IMR-90 (cell line): ENCODE measurements at regions not wholly inside any gene's neighbourhood (a gene's known extent, or its start where the extent isn't known, plus 50 kb on each side); places are given as distances from the start of the nearest gene placed in this dataset.

ENCODE experiments used
- ATAC-seq: fragments of 200-7000 bp; cut with Tn5 transposase; 2 replicates; pipeline ENCODE4 v1.9.1; 2020; ENCODE audit warnings: low read depth, mild to moderate bottlenecking, moderate library complexity
- BruUV-seq: library from RNA; stranded (reverse); fragments of 400-500 nt; replicated peaks from 2 replicates; lab custom pipeline; 2021; lab: Mats Ljungman, UMichigan
- CTCF ChIA-PET: fragments of 300-600 bp; formaldehyde crosslinking; extraction: SDS; loops from one replicate; lab custom pipeline; 2021; ENCODE audit warnings: antibody characterized with exemption; lab: Yijun Ruan, JAX
- POLR2A ChIA-PET: fragments of 300-600 bp; sonication (Branson Sonifier 250); formaldehyde crosslinking; loops from one replicate; lab custom pipeline; 2022; ENCODE audit warnings: antibody characterized with exemption; ENCODE audit not compliant: unreplicated experiment; lab: Charles Lee
- DNase-seq: peaks from one replicate; pipeline ENCODE4 v3.0.0; 2013
- H2AFZ ChIP-seq: replicated peaks from 2 replicates; pipeline ENCODE3; 2013; ENCODE audit warnings: low read length, mild to moderate bottlenecking; ENCODE audit not compliant: poor library complexity
- H2AK5ac ChIP-seq: 2 replicates; pipeline ENCODE4 v1.6.1; 2013; ENCODE audit warnings: low read depth, low read length, inconsistent platforms
- H2AK9ac ChIP-seq: replicated peaks from 2 replicates; pipeline ENCODE3; 2013; ENCODE audit warnings: mild to moderate bottlenecking, low read depth, low read length, moderate library complexity; ENCODE audit not compliant: poor library complexity
- H2BK120ac ChIP-seq: 2 replicates; pipeline ENCODE4 v1.6.1; 2013; ENCODE audit warnings: low read depth, low read length, inconsistent platforms
- H2BK15ac ChIP-seq: 3 replicates; pipeline ENCODE4 v1.6.1; 2013; ENCODE audit warnings: low read depth, low read length, inconsistent platforms
- H2BK20ac ChIP-seq: 2 replicates; pipeline ENCODE4 v1.6.1; 2013; ENCODE audit warnings: low read depth, mild to moderate bottlenecking, inconsistent platforms, low read length, moderate library complexity
- H2BK5ac ChIP-seq: 2 replicates; pipeline ENCODE4 v1.6.1; 2013; ENCODE audit warnings: mild to moderate bottlenecking, low read depth, low read length, inconsistent platforms; ENCODE audit not compliant: poor library complexity, severe bottlenecking
- H3K14ac ChIP-seq: replicated peaks from 2 replicates; pipeline ENCODE4 v1.6.1; 2013; ENCODE audit warnings: low read depth, low read length, inconsistent platforms
- H3K18ac ChIP-seq: 2 replicates; pipeline ENCODE4 v1.6.1; 2013; ENCODE audit warnings: low read depth, low read length, control low read depth
- H3K23ac ChIP-seq: 2 replicates; pipeline ENCODE4 v1.6.1; 2013; ENCODE audit warnings: low read depth, low read length, inconsistent platforms
- H3K27ac ChIP-seq: 2 replicates; pipeline ENCODE4 v1.5.1; 2013; ENCODE audit warnings: mild to moderate bottlenecking, control low read depth, low read length; ENCODE audit not compliant: insufficient read depth
- H3K27me3 ChIP-seq: 2 replicates; pipeline ENCODE4 v1.6.1; 2013; ENCODE audit warnings: low read length; ENCODE audit not compliant: control insufficient read depth, insufficient read depth
- H3K36me3 ChIP-seq: 2 replicates; pipeline ENCODE4 v1.6.1; 2013; ENCODE audit warnings: low read length, mixed read lengths; ENCODE audit not compliant: control insufficient read depth, insufficient read depth
- H3K4ac ChIP-seq: 2 replicates; pipeline ENCODE4 v1.6.1; 2013; ENCODE audit warnings: low read depth, low read length, inconsistent platforms
- H3K4me1 ChIP-seq: 2 replicates; pipeline ENCODE4 v1.6.1; 2013; ENCODE audit warnings: low read length, mixed read lengths; ENCODE audit not compliant: control insufficient read depth, insufficient read depth
- H3K4me2 ChIP-seq: 2 replicates; pipeline ENCODE4 v1.6.1; 2013; ENCODE audit warnings: low read depth, mild to moderate bottlenecking, control low read depth, low read length, moderate library complexity
- H3K4me3 ChIP-seq: 2 replicates; pipeline ENCODE4 v1.5.1; 2013; ENCODE audit warnings: low read depth, mild to moderate bottlenecking, control low read depth, low read length, moderate library complexity; ENCODE audit not compliant: insufficient read depth
- H3K56ac ChIP-seq: 2 replicates; pipeline ENCODE4 v1.6.1; 2013; ENCODE audit warnings: low read length, inconsistent platforms; ENCODE audit not compliant: insufficient read depth; ENCODE audit errors: extremely low read depth
- H3K79me1 ChIP-seq, 2 experiments: 2 replicates each; pipeline ENCODE4 v1.6.1; 2013; ENCODE audit warnings: low read length in 2 of 2, inconsistent platforms in 1 of 2, low read depth in 1 of 2
- H3K9ac ChIP-seq: 2 replicates; pipeline ENCODE4 v1.6.1; 2013; ENCODE audit warnings: low read depth, low read length, control low read depth
- H3K9me1 ChIP-seq: 2 replicates; pipeline ENCODE4 v1.6.1; 2013; ENCODE audit warnings: low read length, inconsistent platforms; ENCODE audit not compliant: insufficient read depth
- H3K9me3 ChIP-seq: 2 replicates; pipeline ENCODE4 v1.6.1; 2013; ENCODE audit warnings: low read length; ENCODE audit not compliant: control insufficient read depth, insufficient read depth
- H4K20me1 ChIP-seq: 2 replicates; pipeline ENCODE4 v1.6.1; 2013; ENCODE audit warnings: low read length, inconsistent platforms; ENCODE audit not compliant: insufficient read depth
- H4K5ac ChIP-seq: 2 replicates; pipeline ENCODE4 v1.6.1; 2013; ENCODE audit warnings: mild to moderate bottlenecking, low read depth, low read length, control low read depth
- H4K8ac ChIP-seq, 2 experiments: 2 replicates each; pipeline ENCODE4 v1.6.1; 2013; ENCODE audit warnings: low read depth in 2 of 2, low read length in 2 of 2, control low read depth in 1 of 2, inconsistent platforms in 1 of 2
- H4K91ac ChIP-seq: 2 replicates; pipeline ENCODE4 v1.6.1; 2013; ENCODE audit warnings: low read depth, low read length, inconsistent platforms; ENCODE audit not compliant: insufficient read depth
- BHLHE40 ChIP-seq: fragments of 150-350 bp; IDR thresholded peaks from 2 replicates; pipeline ENCODE4 v1.6.1; 2016; ENCODE audit warnings: mild to moderate bottlenecking, low read depth, low read length
- CEBPB ChIP-seq: IDR thresholded peaks from 2 replicates; pipeline ENCODE4 v1.6.1; 2012; ENCODE audit warnings: low read depth, low read length, improper control_type of control experiment
- CHD1 ChIP-seq: IDR thresholded peaks from 2 replicates; pipeline ENCODE4 v1.6.1; 2012; ENCODE audit warnings: low read depth, low read length, improper control_type of control experiment
- CTCF ChIP-seq: conservative IDR thresholded peaks from 2 replicates; pipeline ENCODE4 v1.5.1; 2012; ENCODE audit warnings: mild to moderate bottlenecking, low read depth, low read length, improper control_type of control experiment
- FOS ChIP-seq: fragments of 150-350 bp; IDR thresholded peaks from 2 replicates; pipeline ENCODE4 v1.6.1; 2016; ENCODE audit warnings: low read depth, low read length
- MAFK ChIP-seq: IDR thresholded peaks from 2 replicates; pipeline ENCODE4 v1.6.1; 2012; ENCODE audit warnings: low read depth, low read length, improper control_type of control experiment
- MAZ ChIP-seq: IDR thresholded peaks from 2 replicates; pipeline ENCODE4 v1.6.1; 2012; ENCODE audit warnings: low read depth, mild to moderate bottlenecking, low read length, improper control_type of control experiment, moderate library complexity, borderline replicate concordance
- MXI1 ChIP-seq: IDR thresholded peaks from 2 replicates; pipeline ENCODE4 v1.6.1; 2012; ENCODE audit warnings: low read depth, mild to moderate bottlenecking, low read length, moderate library complexity, borderline replicate concordance
- NFE2L2 ChIP-seq: fragments of 150-350 bp; IDR thresholded peaks from 2 replicates; pipeline ENCODE4 v1.6.1; 2016; ENCODE audit warnings: low read depth, mild to moderate bottlenecking, low read length
- POLR2A ChIP-seq: IDR thresholded peaks from 2 replicates; pipeline ENCODE4 v1.6.1; 2012; ENCODE audit warnings: mild to moderate bottlenecking, low read depth, low read length
- RAD21 ChIP-seq: IDR thresholded peaks from 2 replicates; pipeline ENCODE4 v1.6.1; 2012; ENCODE audit warnings: low read length, improper control_type of control experiment
- RCOR1 ChIP-seq: IDR thresholded peaks from 2 replicates; pipeline ENCODE4 v1.6.1; 2012; ENCODE audit warnings: mild to moderate bottlenecking, low read length, improper control_type of control experiment; ENCODE audit not compliant: insufficient replicate concordance
- RFX5 ChIP-seq: IDR thresholded peaks from 2 replicates; pipeline ENCODE4 v1.8.0; 2012; ENCODE audit warnings: low read depth, mild to moderate bottlenecking, low read length, moderate library complexity
- SMC3 ChIP-seq: fragments of 150-350 bp; IDR thresholded peaks from 2 replicates; pipeline ENCODE4 v1.6.1; 2016; ENCODE audit warnings: low read depth, mild to moderate bottlenecking, antibody characterized with exemption, low read length, moderate library complexity
- USF2 ChIP-seq: fragments of 150-350 bp; IDR thresholded peaks from 2 replicates; pipeline ENCODE4 v1.6.1; 2017; ENCODE audit warnings: mild to moderate bottlenecking, antibody characterized with exemption, low read length, low read depth
- WGBS, 2 experiments: methylation state at CpG; one replicate each; pipeline versions ENCODE4 v1.1.5 to v1.1.7; 2013; ENCODE audit warnings: missing lambda C conversion rate in 2 of 2; ENCODE audit not compliant: insufficient read length in 1 of 2; ENCODE audit errors: extremely low coverage in 2 of 2; 5-methylcytosine and 5-hydroxymethylcytosine counted together
- dilution Hi-C: fragments of 300-500 bp; cut with HindIII; formaldehyde crosslinking; loops from one replicate; pipeline ENCODE4 v1.14.3; 2018; ENCODE audit warnings: low sequenced_read_pairs; ENCODE audit not compliant: unreplicated experiment
- in situ Hi-C: fragments of 300-500 bp; cut with MboI; formaldehyde crosslinking; loops from 3 replicates; pipeline ENCODE4 v1.14.3; 2019; ENCODE audit warnings: low sequenced_read_pairs, inconsistent platforms, mixed read lengths
- intact Hi-C: fragments of 100-400 bp; cut with micrococcal nuclease; formaldehyde crosslinking; loops from 2 replicates; pipeline ENCODE4 v1.10.0; 2022
- TF ChIP-seq, protein P1 (sequence below): fragments of 150-350 bp; IDR thresholded peaks from 2 replicates; pipeline ENCODE4 v1.6.1; 2016; ENCODE audit warnings: low read depth, mild to moderate bottlenecking, low read length, moderate library complexity, borderline replicate concordance

DNA sequence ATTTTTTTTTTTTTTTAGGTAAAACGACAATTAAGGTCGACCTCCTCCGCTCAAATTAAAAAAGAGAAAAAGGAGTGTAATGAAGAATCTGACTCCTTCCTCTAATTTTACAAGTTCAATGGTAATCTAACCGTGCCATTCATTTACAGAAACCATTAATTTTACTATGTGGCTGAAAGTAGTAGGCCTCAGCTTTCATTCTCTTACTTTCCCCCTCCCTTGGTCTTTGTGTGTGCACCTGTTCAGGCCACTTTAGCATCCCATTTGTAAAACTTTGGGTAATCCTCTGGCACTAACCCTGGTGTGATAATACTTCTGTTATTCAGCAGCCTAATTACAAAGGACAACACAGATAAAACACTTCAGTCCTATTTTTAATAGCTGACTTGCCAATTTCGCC, 128.1 kb downstream of the ASCL1 start:
- intact Hi-C loops, result no loop called here
- no peak overlapping the region for H3K14ac ChIP-seq
- 25% methylated on average over 1 of the region's 5 CpGs; no CpG with 5 or more reads in 1 of the 2 experiments for WGBS, 2 experiments
- no peak overlapping the region for H3K18ac ChIP-seq
- BruUV-seq, result no TSS peak
- TF ChIP-seq RFX5 (no peak), MAZ (no peak), MXI1 (no peak), POLR2A (no peak), CEBPB (no peak), SMC3 (no peak), BHLHE40 (no peak), USF2 (no peak), FOS (no peak), CHD1 (no peak), NFE2L2 (no peak), RAD21 (no peak), CTCF (no peak), MAFK (no peak), RCOR1 (no peak)
- TF ChIP-seq, protein P1, sequence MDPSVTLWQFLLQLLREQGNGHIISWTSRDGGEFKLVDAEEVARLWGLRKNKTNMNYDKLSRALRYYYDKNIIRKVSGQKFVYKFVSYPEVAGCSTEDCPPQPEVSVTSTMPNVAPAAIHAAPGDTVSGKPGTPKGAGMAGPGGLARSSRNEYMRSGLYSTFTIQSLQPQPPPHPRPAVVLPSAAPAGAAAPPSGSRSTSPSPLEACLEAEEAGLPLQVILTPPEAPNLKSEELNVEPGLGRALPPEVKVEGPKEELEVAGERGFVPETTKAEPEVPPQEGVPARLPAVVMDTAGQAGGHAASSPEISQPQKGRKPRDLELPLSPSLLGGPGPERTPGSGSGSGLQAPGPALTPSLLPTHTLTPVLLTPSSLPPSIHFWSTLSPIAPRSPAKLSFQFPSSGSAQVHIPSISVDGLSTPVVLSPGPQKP, result no peak
- no peak overlapping the region for H3K4me3 ChIP-seq
- H3K4ac ChIP-seq, result no peak overlapping the region
- ChIA-PET POLR2A (no interaction called here), CTCF (no interaction called here)
- peaks cover 7% of the 10 kb centered on the region for H3K9me3 ChIP-seq
- no peak overlapping the region for H2BK20ac ChIP-seq
- H3K23ac ChIP-seq, result no peak overlapping the region
- H3K56ac ChIP-seq, result no peak overlapping the region
- no peak overlapping the region for H2AK9ac ChIP-seq
- H4K20me1 ChIP-seq, result no peaks in the 10 kb centered on the region
- dilution Hi-C loops, result no loop called here
- no peak overlapping the region for H3K9ac ChIP-seq
- no peak overlapping the region for H4K91ac ChIP-seq
- no peak overlapping the region for H2BK5ac ChIP-seq
- no peak overlapping the region for H2AK5ac ChIP-seq
- no peaks in the 10 kb centered on the region for H3K27me3 ChIP-seq
- H3K27ac ChIP-seq, result no peak overlapping the region
- no peak overlapping the region for H3K4me2 ChIP-seq
- H3K4me1 ChIP-seq, result no peaks in the 10 kb centered on the region
- H2AFZ ChIP-seq, result no peak overlapping the region
- H3K79me1 ChIP-seq, result no peaks in the 10 kb centered on the region
- no peak for DNase-seq
- H2BK120ac ChIP-seq, result no peak overlapping the region
- no peaks in the 10 kb centered on the region for H3K9me1 ChIP-seq
- in situ Hi-C loops, result no loop called here
- H2BK15ac ChIP-seq, result no peak overlapping the region
- no peak overlapping the region for H4K8ac ChIP-seq
- ATAC-seq, result no peak
- H4K5ac ChIP-seq, result no peak overlapping the region
- H3K36me3 ChIP-seq, result no peaks in the 10 kb centered on the region
